ENCODE measurements at regions not wholly inside any gene's neighbourhood (a gene's known extent, or its start where the extent isn't known, plus 50 kb on each side); places are given as distances from the start of the nearest gene placed in this dataset.

DNA sequence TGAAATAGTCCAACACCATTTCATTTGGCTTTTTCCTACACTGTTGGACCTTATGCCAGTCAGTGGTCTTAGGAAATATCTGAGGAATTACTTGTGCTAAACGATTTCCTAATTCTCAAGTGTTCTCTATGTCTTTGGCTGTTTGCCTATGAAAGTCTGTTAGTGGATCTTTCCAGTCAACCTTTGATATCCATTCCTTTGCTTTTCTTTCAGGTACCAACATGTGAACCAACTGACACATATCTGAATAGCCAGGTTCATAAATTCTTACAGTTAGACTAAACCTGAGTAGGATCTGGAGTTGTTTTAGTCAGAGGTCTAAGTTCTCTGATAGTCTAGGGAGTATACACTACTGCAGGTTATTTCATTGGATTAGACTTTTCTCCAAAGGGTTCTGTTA, 343.5 kb upstream of the LRRC3B start:
- FAIRE-seq = no peak
- BruUV-seq (replicated peaks) = no TSS peak

DNA sequence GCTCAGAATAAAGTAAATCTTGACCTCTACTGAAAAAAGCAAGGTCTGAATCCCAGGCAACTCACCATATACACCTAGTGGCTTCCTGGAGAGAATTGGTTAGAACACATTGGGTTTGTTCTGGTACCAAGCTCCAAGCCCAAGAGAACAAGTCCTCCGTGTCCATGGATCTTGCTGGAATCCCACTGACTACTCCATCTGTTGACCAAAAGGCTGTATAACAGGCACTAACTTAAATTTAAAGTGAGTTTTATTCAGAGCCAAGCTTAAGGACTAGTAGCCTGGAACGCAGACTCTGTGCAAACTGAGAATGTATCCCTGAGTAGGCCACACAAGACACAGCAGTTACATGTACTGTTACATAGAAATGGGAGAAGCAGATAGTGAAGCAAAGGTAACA, 342.1 kb upstream of the LRRC3B start:
- H3K9ac ChIP-seq (replicated peaks; ENCODE audit: extremely low read depth, insufficient read depth, low read length) = no peak overlapping the region
- FAIRE-seq = no peak
- no peaks in the 10 kb centered on the region for H4K20me1 ChIP-seq (replicated peaks; ENCODE audit: control insufficient read depth, extremely low read depth, insufficient read depth, low read length)
- no peak overlapping the region for H3K27ac ChIP-seq (ENCODE audit: insufficient read depth, low read depth, low read length)
- H3K4me1 ChIP-seq (ENCODE audit: control insufficient read depth, extremely low read depth, insufficient read depth, low read length) = no peaks in the 10 kb centered on the region
- H3K4me3 ChIP-seq (replicated peaks in 1 of 3; ENCODE audit: insufficient read depth in 1 of 3, low read depth in 1 of 3, low read length in 3 of 3) = no peak overlapping the region
- ChIA-PET POLR2A (no interaction called here), CTCF (no interaction called here)
- H3K79me2 ChIP-seq (ENCODE audit: control insufficient read depth, insufficient read depth, low read length) = no peaks in the 10 kb centered on the region
- no peaks in the 10 kb centered on the region for H3K9me3 ChIP-seq (replicated peaks; ENCODE audit: control insufficient read depth, insufficient read depth, low read length)
- no peak overlapping the region for H3K4me2 ChIP-seq (ENCODE audit: insufficient read depth, low read length)
- dilution Hi-C loops (cut with MboI; ENCODE audit: extremely low pct_ligation_motif_present, low sequenced_read_pairs) (no loop called here), intact Hi-C loops (cut with micrococcal nuclease) (no loop called here)
- no peaks in the 10 kb centered on the region for H3K27me3 ChIP-seq (ENCODE audit: control insufficient read depth in 2 of 2, insufficient read depth in 2 of 2, low read length in 2 of 2)
- no TSS peak for BruUV-seq (replicated peaks)
- no peaks in the 10 kb centered on the region for H3K9me1 ChIP-seq (replicated peaks; ENCODE audit: control insufficient read depth, extremely low read depth, insufficient read depth, low read length)
- no peaks in the 10 kb centered on the region for H3K36me3 ChIP-seq (ENCODE audit: control insufficient read depth in 2 of 2, extremely low read depth in 1 of 2, insufficient read depth in 2 of 2, low read length in 2 of 2)
- no peak for DNase-seq (ENCODE audit: low read depth, low spot score)
- TF ChIP-seq EZH2 (IDR thresholded peaks at IDR 0.05; ENCODE audit: borderline replicate concordance, low read depth, low read length, severe bottlenecking) = no peak
- TF ChIP-seq POLR2A (IDR thresholded peaks at IDR 0.05; ENCODE audit: low read depth, low read length) = no peak
- TF ChIP-seq JUN (IDR thresholded peaks at IDR 0.05; ENCODE audit: borderline replicate concordance, insufficient read depth, insufficient read length, low read depth) = no peak
- TF ChIP-seq, protein P1, sequence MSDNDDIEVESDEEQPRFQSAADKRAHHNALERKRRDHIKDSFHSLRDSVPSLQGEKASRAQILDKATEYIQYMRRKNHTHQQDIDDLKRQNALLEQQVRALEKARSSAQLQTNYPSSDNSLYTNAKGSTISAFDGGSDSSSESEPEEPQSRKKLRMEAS (IDR thresholded peaks at IDR 0.05; ENCODE audit: insufficient read depth, insufficient read length) = no peak
- TF ChIP-seq, protein P2, sequence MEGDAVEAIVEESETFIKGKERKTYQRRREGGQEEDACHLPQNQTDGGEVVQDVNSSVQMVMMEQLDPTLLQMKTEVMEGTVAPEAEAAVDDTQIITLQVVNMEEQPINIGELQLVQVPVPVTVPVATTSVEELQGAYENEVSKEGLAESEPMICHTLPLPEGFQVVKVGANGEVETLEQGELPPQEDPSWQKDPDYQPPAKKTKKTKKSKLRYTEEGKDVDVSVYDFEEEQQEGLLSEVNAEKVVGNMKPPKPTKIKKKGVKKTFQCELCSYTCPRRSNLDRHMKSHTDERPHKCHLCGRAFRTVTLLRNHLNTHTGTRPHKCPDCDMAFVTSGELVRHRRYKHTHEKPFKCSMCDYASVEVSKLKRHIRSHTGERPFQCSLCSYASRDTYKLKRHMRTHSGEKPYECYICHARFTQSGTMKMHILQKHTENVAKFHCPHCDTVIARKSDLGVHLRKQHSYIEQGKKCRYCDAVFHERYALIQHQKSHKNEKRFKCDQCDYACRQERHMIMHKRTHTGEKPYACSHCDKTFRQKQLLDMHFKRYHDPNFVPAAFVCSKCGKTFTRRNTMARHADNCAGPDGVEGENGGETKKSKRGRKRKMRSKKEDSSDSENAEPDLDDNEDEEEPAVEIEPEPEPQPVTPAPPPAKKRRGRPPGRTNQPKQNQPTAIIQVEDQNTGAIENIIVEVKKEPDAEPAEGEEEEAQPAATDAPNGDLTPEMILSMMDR (IDR thresholded peaks at IDR 0.05; ENCODE audit: extremely low read depth in 1 of 2, insufficient read depth in 1 of 2, low read depth in 1 of 2, low read length in 2 of 2) = no peak
- no peak for TF ChIP-seq POLR2AphosphoS5 (IDR thresholded peaks at IDR 0.05; ENCODE audit: insufficient read depth, low read depth, low read length)
- no peak for TF ChIP-seq MYC (IDR thresholded peaks at IDR 0.05; ENCODE audit: low read depth, low read length)
- TF ChIP-seq FOS (IDR thresholded peaks at IDR 0.05; ENCODE audit: borderline replicate concordance, insufficient read depth, low read length) = no peak
- no peak for TF ChIP-seq GATA2 (IDR thresholded peaks at IDR 0.05; ENCODE audit: insufficient read depth, insufficient read length, low read depth, low read length)
- no peak overlapping the region for H2AFZ ChIP-seq (ENCODE audit: low read depth, low read length)

More for the DNA sequence above, 343.5 kb upstream of the LRRC3B start:
- no peak overlapping the region for H3K4me3 ChIP-seq (replicated peaks in 1 of 3; ENCODE audit: insufficient read depth in 1 of 3, low read depth in 1 of 3, low read length in 3 of 3)
- H3K4me1 ChIP-seq (ENCODE audit: control insufficient read depth, extremely low read depth, insufficient read depth, low read length) = no peaks in the 10 kb centered on the region
- no peak overlapping the region for H2AFZ ChIP-seq (ENCODE audit: low read depth, low read length)
- no peaks in the 10 kb centered on the region for H3K36me3 ChIP-seq (ENCODE audit: control insufficient read depth in 2 of 2, extremely low read depth in 1 of 2, insufficient read depth in 2 of 2, low read length in 2 of 2)
- no peak overlapping the region for H3K27ac ChIP-seq (ENCODE audit: insufficient read depth, low read depth, low read length)
- H3K4me2 ChIP-seq (ENCODE audit: insufficient read depth, low read length) = no peak overlapping the region
- no peak for DNase-seq (ENCODE audit: low read depth, low spot score)
- H3K9me3 ChIP-seq (replicated peaks; ENCODE audit: control insufficient read depth, insufficient read depth, low read length) = no peaks in the 10 kb centered on the region
- POLR2A ChIA-PET = no interaction called here
- no peaks in the 10 kb centered on the region for H3K9me1 ChIP-seq (replicated peaks; ENCODE audit: control insufficient read depth, extremely low read depth, insufficient read depth, low read length)
- no peak overlapping the region for H3K9ac ChIP-seq (replicated peaks; ENCODE audit: extremely low read depth, insufficient read depth, low read length)
- no peaks in the 10 kb centered on the region for H3K79me2 ChIP-seq (ENCODE audit: control insufficient read depth, insufficient read depth, low read length)
- no peaks in the 10 kb centered on the region for H3K27me3 ChIP-seq (ENCODE audit: control insufficient read depth in 2 of 2, insufficient read depth in 2 of 2, low read length in 2 of 2)
- H4K20me1 ChIP-seq (replicated peaks; ENCODE audit: control insufficient read depth, extremely low read depth, insufficient read depth, low read length) = no peaks in the 10 kb centered on the region
- CTCF ChIA-PET = no interaction called here
- no peak for TF ChIP-seq EZH2 (IDR thresholded peaks at IDR 0.05; ENCODE audit: borderline replicate concordance, low read depth, low read length, severe bottlenecking)
- no peak for TF ChIP-seq JUN (IDR thresholded peaks at IDR 0.05; ENCODE audit: borderline replicate concordance, insufficient read depth, insufficient read length, low read depth)
- intact Hi-C loops (cut with micrococcal nuclease) = no loop called here
- dilution Hi-C loops (cut with MboI; ENCODE audit: extremely low pct_ligation_motif_present, low sequenced_read_pairs) = no loop called here

All from endothelial cell of umbilical vein (primary cell).